HFFc6 (cell line): ENCODE measurements at regions not wholly inside any gene's neighbourhood (a gene's known extent, or its start where the extent isn't known, plus 50 kb on each side); places are given as distances from the start of the nearest gene placed in this dataset.

Experiments used
- DNase-seq: peaks from one replicate; pipeline ENCODE4 v3.0.0-alpha.2; 2018
- H3K27ac Mint-ChIP-seq: 2 replicates; pipeline ENCODE4 v1.8.0; 2020; ENCODE audit warnings: mild to moderate bottlenecking, mixed read lengths
- H3K27me3 Mint-ChIP-seq: 2 replicates; pipeline ENCODE4 v1.8.0; 2021; ENCODE audit warnings: mild to moderate bottlenecking, moderate library complexity, mixed read lengths; ENCODE audit not compliant: insufficient read depth
- H3K36me3 Mint-ChIP-seq: 2 replicates; pipeline ENCODE4 v1.8.0; 2021; ENCODE audit warnings: low read depth, mixed read lengths
- H3K4me1 Mint-ChIP-seq: 2 replicates; pipeline ENCODE4 v1.8.0; 2020; ENCODE audit warnings: low read depth, mixed read lengths
- H3K4me3 Mint-ChIP-seq: 2 replicates; pipeline ENCODE4 v1.8.0; 2020; ENCODE audit warnings: mild to moderate bottlenecking, moderate library complexity, mixed read lengths
- H3K9me3 Mint-ChIP-seq: 2 replicates; pipeline ENCODE4 v1.8.0; 2020; ENCODE audit warnings: mild to moderate bottlenecking, mixed read lengths
- CTCF ChIP-seq: fragments of 200-600 bp; sonication (generic); IDR thresholded peaks from 2 replicates; pipeline ENCODE4 v1.5.0; 2021; ENCODE audit warnings: antibody characterized with exemption, mild to moderate bottlenecking

- Mint-ChIP-seq H3K36me3 (0 out of 2 replicates have a peak, but pooled peaks cover 3% of the 10 kb centered on the region), H3K9me3 (no peaks in the 10 kb centered on the region), H3K27me3 (no peaks in the 10 kb centered on the region), H3K27ac (no peak overlapping the region), H3K4me1 (peaks cover 33% of the 10 kb centered on the region), H3K4me3 (no peak overlapping the region)
- TF ChIP-seq CTCF = no peak
- DNase-seq = no peak
These were observed 71.0 kb upstream of the MMADHC start for GRCh38 chr2:149658553-149658952.

DNA sequence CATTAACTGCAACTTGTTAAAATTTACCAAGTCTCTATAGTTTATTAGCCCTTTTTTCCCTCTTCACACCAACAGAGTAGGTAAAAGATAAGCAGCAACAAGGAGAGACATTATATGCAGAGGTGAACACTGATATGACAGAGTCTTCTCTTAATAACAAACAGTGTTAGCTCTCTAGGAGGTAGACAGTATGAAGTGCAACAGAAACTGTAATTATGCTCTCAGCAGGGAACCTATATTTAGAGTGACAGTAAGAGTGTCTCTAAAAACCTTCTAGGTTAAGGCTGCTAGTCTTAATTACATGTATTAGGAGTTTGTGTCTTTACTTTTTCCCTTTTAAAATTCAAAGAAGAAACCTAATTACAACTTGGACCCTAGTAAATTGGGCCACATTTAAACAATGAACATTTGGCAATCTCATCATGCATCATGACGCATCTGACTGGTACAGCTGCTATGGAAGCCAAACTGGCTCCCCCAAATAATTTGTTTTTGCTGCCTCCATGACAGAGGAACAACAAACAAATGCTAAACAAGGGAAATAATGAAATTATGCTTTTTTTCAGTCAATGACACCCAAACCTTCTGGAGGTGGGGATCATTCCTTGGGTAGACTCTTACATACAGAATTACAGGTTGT lies 69.9 kb upstream of the MMADHC start:
- H3K4me1 Mint-ChIP-seq = peaks cover 37% of the 10 kb centered on the region
- no peak overlapping the region for H3K27ac Mint-ChIP-seq
- 0 out of 2 replicates have a peak, but pooled peaks cover 3% of the 10 kb centered on the region for H3K36me3 Mint-ChIP-seq
- H3K27me3 Mint-ChIP-seq = no peaks in the 10 kb centered on the region
- TF ChIP-seq CTCF = no peak
- DNase-seq = no peak
- H3K9me3 Mint-ChIP-seq = no peaks in the 10 kb centered on the region
- H3K4me3 Mint-ChIP-seq = no peak overlapping the region

- Mint-ChIP-seq H3K27ac (no peak overlapping the region), H3K36me3 (0 out of 2 replicates have a peak, but pooled peaks cover 3% of the 10 kb centered on the region), H3K4me3 (no peak overlapping the region), H3K27me3 (no peaks in the 10 kb centered on the region; the same call in 1 of the 2 replicates), H3K4me1 (peaks cover 35% of the 10 kb centered on the region), H3K9me3 (no peaks in the 10 kb centered on the region)
- DNase-seq = no peak
- TF ChIP-seq CTCF = no peak
These were observed 69.4 kb upstream of the MMADHC start for GRCh38 chr2:149656996-149657395.

- Mint-ChIP-seq H3K4me3 (no peak overlapping the region), H3K9me3 (no peaks in the 10 kb centered on the region), H3K27ac (no peak overlapping the region), H3K36me3 (0 out of 2 replicates have a peak, but pooled peaks cover 3% of the 10 kb centered on the region), H3K27me3 (no peaks in the 10 kb centered on the region; the same call in 1 of the 2 replicates), H3K4me1 (peaks cover 41% of the 10 kb centered on the region)
- no peak for DNase-seq
- TF ChIP-seq CTCF = no peak
These were observed 66.4 kb upstream of the MMADHC start for GRCh38 chr2:149653831-149654445.

DNA sequence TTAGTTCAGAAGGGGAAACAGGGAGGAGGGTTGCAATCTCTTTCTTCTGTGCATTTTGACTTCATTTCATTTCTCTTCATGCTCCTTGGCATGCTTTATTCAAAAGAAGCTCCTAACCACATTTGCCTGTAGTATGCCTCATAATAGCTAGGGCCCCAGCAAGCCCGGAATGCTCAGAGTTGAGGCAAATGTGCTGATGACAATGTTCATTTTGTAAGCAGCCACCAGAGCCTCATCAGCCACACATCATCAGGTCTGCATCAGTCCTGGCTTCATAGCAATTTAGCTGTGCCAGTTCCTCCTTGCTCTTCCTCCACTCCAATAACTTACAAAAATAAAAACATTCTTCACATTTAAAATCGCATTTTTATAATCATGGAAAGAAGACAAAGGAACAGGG lies 65.4 kb upstream of the MMADHC start:
- Mint-ChIP-seq H3K27me3 (no peaks in the 10 kb centered on the region; the same call in 1 of the 2 replicates), H3K27ac (no peak overlapping the region), H3K4me1 (peaks cover 41% of the 10 kb centered on the region), H3K4me3 (no peak overlapping the region), H3K36me3 (0 out of 2 replicates have a peak, but pooled peaks cover 3% of the 10 kb centered on the region), H3K9me3 (no peaks in the 10 kb centered on the region)
- no peak for TF ChIP-seq CTCF
- peak; percentile 12 for DNase-seq
